Liver (tissue), 3 donors: ENCODE measurements at regions not wholly inside any gene's neighbourhood (a gene's known extent, or its start where the extent isn't known, plus 50 kb on each side); places are given as distances from the start of the nearest gene placed in this dataset.

Experiments
- CTCF ChIP-seq: fragments of 150-350 bp; IDR thresholded peaks from 2 replicates; pipeline ENCODE4 v1.5.1; 2017; ENCODE audit warnings: improper control_type of control experiment, low read depth, low read length; ENCODE audit not compliant: missing input control
- EGR1 ChIP-seq, 2 donors: IDR thresholded peaks; 2 replicates each; pipeline ENCODE4 v1.6.1; 2016 to 2018; ENCODE audit warnings: antibody characterized with exemption in 2 of 2, low read depth in 2 of 2
- GABPA ChIP-seq, 2 donors: IDR thresholded peaks in 1 of 2; conservative IDR thresholded peaks in 1 of 2; 2 replicates each; pipeline ENCODE4 v1.6.1; 2016; ENCODE audit warnings: antibody characterized with exemption in 2 of 2, mild to moderate bottlenecking in 1 of 2, moderate library complexity in 1 of 2
- RAD21 ChIP-seq, 2 donors: IDR thresholded peaks; 2 replicates each; pipeline ENCODE4 v1.6.1; 2016; ENCODE audit warnings: antibody characterized with exemption in 2 of 2, mild to moderate bottlenecking in 2 of 2
- TAF1 ChIP-seq: conservative IDR thresholded peaks from 2 replicates; pipeline ENCODE4 v1.6.1; 2016; ENCODE audit warnings: antibody characterized with exemption, mild to moderate bottlenecking
- YY1 ChIP-seq: IDR thresholded peaks from 2 replicates; pipeline ENCODE4 v1.6.1; 2016; ENCODE audit warnings: antibody characterized with exemption, mild to moderate bottlenecking
- donor health status: healthy.
- donor health status: healthy.

GRCh38 chr2:234669001-234669400 is 172.1 kb upstream of the ARL4C start:
- TF ChIP-seq CTCF (no peak), GABPA (IDR thresholded peaks at IDR 0.05 in 1 of 2, conservative IDR thresholded peaks at IDR 0.05 in 1 of 2) (no peak), EGR1 (IDR thresholded peaks at IDR 0.05; ENCODE audit: low read depth in 2 of 2) (no peak), YY1 (no peak), RAD21 (IDR thresholded peaks at IDR 0.05) (no peak), TAF1 (no peak)
